Trophoblast cell (in vitro differentiated cells and primary cell): ENCODE measurements at regions not wholly inside any gene's neighbourhood (a gene's known extent, or its start where the extent isn't known, plus 50 kb on each side); places are given as distances from the start of the nearest gene placed in this dataset.
"Not testable (repeated sequence)": the region's sequence is repeated elsewhere in the genome, so short reads cannot be mapped to it uniquely, and the experiment has no call there.

Experiments
- DNase-seq, 2 donors: peaks; one replicate each; pipeline ENCODE4 v3.0.0-alpha.2; 2016
- H2AFZ ChIP-seq: 2 replicates; pipeline ENCODE4 v1.6.1; 2013; ENCODE audit warnings: low read length, moderate library complexity, mild to moderate bottlenecking; ENCODE audit not compliant: insufficient read depth, poor library complexity
- H2AK5ac ChIP-seq: 2 replicates; pipeline ENCODE4 v1.6.1; 2013; ENCODE audit warnings: mild to moderate bottlenecking, low read length
- H2BK120ac ChIP-seq: 2 replicates; pipeline ENCODE4 v1.6.1; 2013; ENCODE audit warnings: low read length, mild to moderate bottlenecking, moderate library complexity; ENCODE audit not compliant: insufficient read depth, poor library complexity
- H2BK12ac ChIP-seq: 2 replicates; pipeline ENCODE4 v1.6.1; 2013; ENCODE audit warnings: mild to moderate bottlenecking, low read length, moderate library complexity
- H2BK5ac ChIP-seq: 2 replicates; pipeline ENCODE4 v1.6.1; 2013; ENCODE audit warnings: low read length, low read depth, moderate library complexity, mild to moderate bottlenecking; ENCODE audit not compliant: poor library complexity
- H3K14ac ChIP-seq: 2 replicates; pipeline ENCODE4 v1.6.1; 2013; ENCODE audit warnings: mild to moderate bottlenecking, low read length
- H3K18ac ChIP-seq: 2 replicates; pipeline ENCODE4 v1.6.1; 2013; ENCODE audit warnings: mild to moderate bottlenecking, low read length
- H3K23ac ChIP-seq: 2 replicates; pipeline ENCODE4 v1.6.1; 2013; ENCODE audit warnings: low read length
- H3K27ac ChIP-seq: 2 replicates; pipeline ENCODE4 v1.5.1; 2013; ENCODE audit warnings: low read depth, mild to moderate bottlenecking, inconsistent platforms, low read length, moderate library complexity
- H3K27me3 ChIP-seq: 2 replicates; pipeline ENCODE4 v1.6.1; 2013; ENCODE audit warnings: inconsistent platforms, mild to moderate bottlenecking, low read length, moderate library complexity; ENCODE audit not compliant: insufficient read depth
- H3K36me3 ChIP-seq, 2 experiments: 1 replicate in 1 of 2; 2 replicates in 1 of 2; pipeline ENCODE4 v1.6.1; 2013; ENCODE audit warnings: low read length in 2 of 2, mild to moderate bottlenecking in 2 of 2, moderate library complexity in 1 of 2; ENCODE audit not compliant: insufficient read depth in 2 of 2, control insufficient read depth in 1 of 2
- H3K4ac ChIP-seq: 2 replicates; pipeline ENCODE4 v1.6.1; 2013; ENCODE audit warnings: low read depth, mild to moderate bottlenecking, low read length, moderate library complexity
- H3K4me1 ChIP-seq, 2 experiments: 1 replicate in 1 of 2; 2 replicates in 1 of 2; pipeline ENCODE4 v1.6.1; 2013; ENCODE audit warnings: low read length in 2 of 2, mild to moderate bottlenecking in 2 of 2, moderate library complexity in 1 of 2; ENCODE audit not compliant: insufficient read depth in 2 of 2, control insufficient read depth in 1 of 2
- H3K4me2 ChIP-seq: 2 replicates; pipeline ENCODE4 v1.6.1; 2013; ENCODE audit warnings: inconsistent platforms, mild to moderate bottlenecking, low read length, moderate library complexity
- H3K4me3 ChIP-seq: 2 replicates; pipeline ENCODE4 v1.5.1; 2013; ENCODE audit warnings: mild to moderate bottlenecking, low read depth, low read length, inconsistent platforms
- H3K79me1 ChIP-seq: one replicate; pipeline ENCODE4 v1.6.1; 2013; ENCODE audit warnings: low read length
- H3K79me2 ChIP-seq: 2 replicates; pipeline ENCODE4 v1.6.1; 2013; ENCODE audit warnings: low read length, mild to moderate bottlenecking; ENCODE audit not compliant: control insufficient read depth, insufficient read depth, poor library complexity
- H3K9ac ChIP-seq: 2 replicates; pipeline ENCODE4 v1.6.1; 2013; ENCODE audit warnings: mild to moderate bottlenecking, low read length
- H3K9me3 ChIP-seq: 2 replicates; pipeline ENCODE4 v1.6.1; 2013; ENCODE audit warnings: low read depth, mild to moderate bottlenecking, control low read depth, inconsistent platforms, low read length; ENCODE audit not compliant: insufficient read depth
- H4K12ac ChIP-seq: 2 replicates; pipeline ENCODE4 v1.6.1; 2013; ENCODE audit warnings: low read depth, mild to moderate bottlenecking, low read length, moderate library complexity
- H4K8ac ChIP-seq: 2 replicates; pipeline ENCODE4 v1.6.1; 2013; ENCODE audit warnings: low read depth, mild to moderate bottlenecking, low read length, moderate library complexity
- H4K91ac ChIP-seq: one replicate; pipeline ENCODE4 v1.6.1; 2013; ENCODE audit warnings: low read depth, mild to moderate bottlenecking, low read length, moderate library complexity
- WGBS: extraction: QIAGEN DNeasy Blood & Tissue Kit; methylation state at CpG from one replicate; pipeline ENCODE4 v1.1.7; 2013; ENCODE audit warnings: missing lambda C conversion rate; ENCODE audit not compliant: insufficient read length, insufficient coverage; ENCODE audit errors: extremely low coverage; 5-methylcytosine and 5-hydroxymethylcytosine counted together

DNA sequence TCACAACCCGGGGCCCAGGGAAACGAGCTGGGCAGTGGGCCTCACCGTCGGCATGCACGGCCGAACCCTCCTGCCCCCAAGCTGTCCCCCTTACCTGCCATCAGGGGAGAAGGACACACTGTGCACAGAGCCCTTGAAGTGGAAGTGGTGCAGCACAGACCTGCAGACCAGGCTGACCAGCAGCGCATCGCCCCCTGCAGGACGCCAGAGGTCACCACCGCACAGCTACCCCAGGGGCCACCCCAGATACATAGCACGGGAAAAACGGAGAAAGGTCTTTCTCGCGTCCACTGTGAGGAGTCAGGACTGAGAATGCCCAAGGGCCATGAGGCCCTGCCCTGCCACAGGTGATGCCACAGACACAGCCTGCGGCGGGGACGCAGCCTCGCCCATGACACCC lies 5373.7 kb upstream of the TPTE start:
- H3K27ac ChIP-seq, H3K79me2 ChIP-seq, H3K9ac ChIP-seq, H3K4me1 ChIP-seq, H2AK5ac ChIP-seq, H3K18ac ChIP-seq, H2BK12ac ChIP-seq, H3K4me2 ChIP-seq, H2BK120ac ChIP-seq, H3K4me3 ChIP-seq, H2BK5ac ChIP-seq, H4K8ac ChIP-seq, H2AFZ ChIP-seq, H3K27me3 ChIP-seq, H3K9me3 ChIP-seq, H3K36me3 ChIP-seq, H3K14ac ChIP-seq, H4K12ac ChIP-seq, H4K91ac ChIP-seq, H3K79me1 ChIP-seq, DNase-seq, H3K23ac ChIP-seq, H3K4ac ChIP-seq: not testable (repeated sequence)
- no CpG with 5 or more reads among the region's 18 CpGs for WGBS

DNA sequence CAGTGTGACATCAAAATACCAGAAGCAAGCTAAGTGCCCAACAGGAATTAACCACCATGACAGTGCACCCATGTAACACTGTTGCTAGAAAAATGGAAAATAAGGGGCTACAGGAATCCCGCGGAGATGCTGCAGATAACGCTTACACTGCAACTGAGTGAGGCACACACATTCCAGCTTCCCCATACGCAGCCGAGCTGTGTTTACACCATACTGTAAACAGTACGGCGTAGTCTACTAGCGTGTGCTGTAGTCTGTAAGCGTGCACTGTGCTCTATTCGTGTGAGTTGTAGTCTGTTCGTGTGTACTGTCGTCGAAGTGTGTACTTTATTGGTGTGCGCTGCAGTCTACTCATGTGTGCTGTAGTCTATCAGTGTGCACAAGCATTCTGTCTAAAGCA lies 5372.2 kb upstream of the TPTE start:
- H2AK5ac ChIP-seq, H4K8ac ChIP-seq, DNase-seq, H3K4me2 ChIP-seq, H3K79me2 ChIP-seq, H3K36me3 ChIP-seq, H3K9me3 ChIP-seq, H2AFZ ChIP-seq, H3K14ac ChIP-seq, H3K27me3 ChIP-seq, H2BK12ac ChIP-seq, H3K9ac ChIP-seq, H3K79me1 ChIP-seq, H4K91ac ChIP-seq, H3K27ac ChIP-seq, H3K4me1 ChIP-seq, H3K4me3 ChIP-seq, H3K23ac ChIP-seq, H2BK120ac ChIP-seq, H3K18ac ChIP-seq, H3K4ac ChIP-seq, H4K12ac ChIP-seq, H2BK5ac ChIP-seq: not testable (repeated sequence)
- WGBS = no CpG with 5 or more reads among the region's 14 CpGs

DNA sequence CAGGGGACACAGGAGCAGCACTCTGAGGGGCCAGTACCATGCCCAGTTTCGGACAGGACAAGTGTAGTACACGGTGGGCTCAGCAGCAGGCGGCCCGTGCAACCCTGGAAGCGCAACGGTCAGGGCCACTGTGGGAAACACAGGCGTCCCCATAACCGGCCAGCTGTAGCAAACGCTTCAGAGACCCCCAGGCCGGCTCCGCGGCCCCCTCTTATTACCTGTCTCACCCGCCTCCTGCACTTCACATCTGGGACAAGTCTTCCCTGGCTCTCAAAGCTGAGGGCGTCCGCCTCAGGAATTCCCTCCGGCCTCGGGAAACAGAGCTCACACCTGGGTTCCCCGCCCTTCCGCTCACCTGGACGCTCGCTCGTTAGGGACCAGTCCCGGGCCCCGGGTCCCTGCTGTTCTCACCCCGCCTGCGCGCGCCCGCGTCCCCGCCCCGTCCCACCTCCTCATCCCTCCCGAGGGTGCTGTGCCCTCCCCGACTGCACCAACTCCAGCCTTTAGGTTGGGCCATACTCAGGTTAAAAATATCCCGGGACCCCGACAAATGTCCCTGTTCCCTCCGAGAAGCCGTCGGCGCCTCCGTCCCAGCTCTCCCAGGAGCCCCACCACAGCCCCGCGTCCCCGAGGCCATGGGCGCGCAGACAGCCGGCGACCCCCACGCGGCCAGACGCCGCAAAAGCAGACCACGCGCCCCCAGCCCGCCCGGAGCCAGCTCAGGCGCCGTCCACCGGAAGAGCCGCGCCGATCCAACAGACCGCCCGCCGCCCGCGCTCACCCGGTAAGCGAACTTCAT lies 5367.3 kb upstream of the TPTE start:
- not testable (repeated sequence) for H2BK12ac ChIP-seq, H3K9me3 ChIP-seq, H3K14ac ChIP-seq, DNase-seq, H3K79me1 ChIP-seq, H2AFZ ChIP-seq, H3K27me3 ChIP-seq, H3K18ac ChIP-seq, H3K4me2 ChIP-seq, H4K91ac ChIP-seq, H3K23ac ChIP-seq, H2BK120ac ChIP-seq, H2AK5ac ChIP-seq, H2BK5ac ChIP-seq, H3K36me3 ChIP-seq, H3K27ac ChIP-seq, H3K9ac ChIP-seq, H3K79me2 ChIP-seq, H4K12ac ChIP-seq, H3K4ac ChIP-seq, H3K4me1 ChIP-seq
- Histone ChIP-seq H3K4me3 (peak overlapping the region; percentile 72), H4K8ac (peak overlapping the region; percentile 70)
- no CpG with 5 or more reads among the region's 69 CpGs for WGBS

DNA sequence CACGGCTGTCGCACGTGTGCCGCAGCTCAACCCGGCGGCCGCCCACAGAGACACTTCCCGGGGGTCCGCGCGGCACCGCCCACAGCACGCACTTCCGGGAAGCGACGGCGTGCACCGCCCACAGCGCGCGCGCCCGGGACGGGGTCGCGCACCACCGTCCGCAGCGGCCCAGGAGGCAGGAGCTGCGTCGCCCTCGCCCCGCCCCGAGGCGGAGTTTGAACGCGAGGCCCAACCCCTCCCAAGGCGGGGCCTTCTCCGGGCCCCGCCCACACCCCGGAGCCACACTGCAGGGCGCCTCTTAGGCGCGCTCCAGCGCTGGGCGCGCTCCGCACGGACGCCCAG lies 5366.8 kb upstream of the TPTE start:
- not testable (repeated sequence) for H3K79me2 ChIP-seq, H3K27ac ChIP-seq, H3K4me3 ChIP-seq, H2AK5ac ChIP-seq, H3K4me1 ChIP-seq, H3K4me2 ChIP-seq, H3K14ac ChIP-seq, H2BK12ac ChIP-seq, H3K9me3 ChIP-seq, H3K4ac ChIP-seq, H3K27me3 ChIP-seq, H3K23ac ChIP-seq, H3K18ac ChIP-seq, H2BK120ac ChIP-seq, H3K9ac ChIP-seq, H3K36me3 ChIP-seq, H4K8ac ChIP-seq, H2AFZ ChIP-seq, H4K12ac ChIP-seq, H2BK5ac ChIP-seq, H3K79me1 ChIP-seq, H4K91ac ChIP-seq
- no CpG with 5 or more reads among the region's 50 CpGs for WGBS
- DNase-seq = peak; percentile 78 to 80
